SU-DHL-6 (cell line): ENCODE measurements at regions not wholly inside any gene's neighbourhood (a gene's known extent, or its start where the extent isn't known, plus 50 kb on each side); places are given as distances from the start of the nearest gene placed in this dataset.

Source experiments
- H2AFZ ChIP-seq: fragments of 200-600 bp; sonication (generic); 2 replicates; pipeline ENCODE4 v1.6.1; 2014; ENCODE audit warnings: low read depth, mild to moderate bottlenecking, moderate library complexity, mixed read lengths, antibody characterized with exemption, low read length; ENCODE audit not compliant: severe bottlenecking
- H3F3A ChIP-seq: fragments of 200-600 bp; shearing (Covaris generic); 2 replicates; pipeline ENCODE4 v1.6.0; 2016; ENCODE audit warnings: antibody characterized with exemption, mild to moderate bottlenecking; ENCODE audit not compliant: insufficient read depth
- H3K27ac ChIP-seq: fragments of 200-600 bp; sonication (generic); 2 replicates; pipeline ENCODE4 v1.5.1; 2016; ENCODE audit warnings: low read depth, mild to moderate bottlenecking, low read length, moderate library complexity, mixed read lengths
- H3K27me3 ChIP-seq: fragments of 200-600 bp; sonication (generic), shearing (Covaris generic); 2 replicates; pipeline ENCODE4 v1.6.0; 2014; ENCODE audit warnings: mild to moderate bottlenecking, low read length
- H3K36me3 ChIP-seq: fragments of 200-600 bp; sonication (generic); 2 replicates; pipeline ENCODE4 v1.6.1; 2014; ENCODE audit warnings: mild to moderate bottlenecking, low read length, mixed read lengths
- H3K4me2 ChIP-seq: fragments of 300-600, 200-600 bp; shearing (Covaris generic), sonication (generic); 2 replicates; pipeline ENCODE4 v1.6.0; 2014; ENCODE audit warnings: low read length, low read depth, mild to moderate bottlenecking; ENCODE audit not compliant: poor library complexity, severe bottlenecking
- H3K4me3 ChIP-seq: fragments of 200-600 bp; sonication (generic); 2 replicates; pipeline ENCODE4 v1.5.1; 2014; ENCODE audit warnings: antibody characterized with exemption, low read length, mild to moderate bottlenecking, mixed read lengths; ENCODE audit not compliant: insufficient read depth, poor library complexity, severe bottlenecking
- H3K79me2 ChIP-seq: fragments of 200-600 bp; sonication (generic); 2 replicates; pipeline ENCODE4 v1.6.1; 2014; ENCODE audit warnings: mild to moderate bottlenecking, low read length, moderate library complexity; ENCODE audit not compliant: insufficient read depth
- H3K9ac ChIP-seq: fragments of 200-600 bp; sonication (generic); 2 replicates; pipeline ENCODE4 v1.7.0; 2014; ENCODE audit warnings: mild to moderate bottlenecking, low read length
- H3K9me2 ChIP-seq: fragments of 200-600 bp; sonication (generic); replicated peaks from 2 replicates; pipeline ENCODE4 v1.6.1; 2014; ENCODE audit warnings: low read length; ENCODE audit not compliant: insufficient read depth
- H3K9me3 ChIP-seq: fragments of 200-600 bp; sonication (generic); 2 replicates; pipeline ENCODE4 v1.6.1; 2014; ENCODE audit warnings: low read length, mixed read lengths; ENCODE audit not compliant: insufficient read depth
- H4K20me1 ChIP-seq: fragments of 200-600 bp; sonication (generic); 2 replicates; pipeline ENCODE4 v1.6.1; 2014; ENCODE audit warnings: low read depth, mild to moderate bottlenecking, antibody characterized with exemption, low read length, moderate library complexity, mixed read lengths
- EZH2phosphoT487 ChIP-seq: fragments of 200-600 bp; sonication (generic), shearing (Covaris generic); conservative IDR thresholded peaks from 2 replicates; pipeline ENCODE4 v1.6.1; 2018; ENCODE audit warnings: mild to moderate bottlenecking, antibody characterized with exemption, low read length, moderate library complexity, mixed read lengths
- TF ChIP-seq, protein P1 (sequence below): fragments of 200-600 bp; sonication (generic); IDR thresholded peaks from one replicate; pipeline ENCODE4 v1.5.1; 2017; ENCODE audit warnings: antibody characterized with exemption, mild to moderate bottlenecking, low read length, moderate library complexity; ENCODE audit not compliant: insufficient read depth, poor library complexity, severe bottlenecking

DNA sequence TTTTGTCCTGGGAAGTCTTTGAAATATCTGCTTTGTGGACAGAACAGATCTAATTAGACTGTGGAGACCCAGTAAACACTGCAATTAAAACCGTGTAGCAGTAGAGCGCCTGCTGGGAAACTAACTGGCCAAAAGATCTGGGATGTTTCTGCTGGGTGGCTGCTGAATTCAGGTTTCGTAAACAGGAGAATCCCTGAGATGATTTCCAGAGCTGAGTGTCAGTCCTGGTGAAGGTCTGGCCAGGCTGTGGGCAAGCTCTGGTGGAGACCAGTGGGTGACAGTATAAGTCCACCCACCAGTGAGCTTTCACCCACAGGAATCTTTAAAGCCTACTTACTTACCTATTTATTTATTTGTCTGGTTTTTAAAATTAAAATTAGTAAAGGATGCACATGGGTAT, 257.2 kb downstream of the IRF8 start:
- Histone ChIP-seq H3K4me2 (no peak overlapping the region), H3K9ac (no peak overlapping the region), H3K79me2 (no peaks in the 10 kb centered on the region), H3K9me3 (no peaks in the 10 kb centered on the region), H3K27me3 (no peaks in the 10 kb centered on the region), H3K9me2 (no peaks in the 10 kb centered on the region), H3K36me3 (no peaks in the 10 kb centered on the region), H2AFZ (no peak overlapping the region), H3K4me3 (no peak overlapping the region), H3K27ac (no peak overlapping the region), H4K20me1 (no peaks in the 10 kb centered on the region), H3F3A (no peaks in the 10 kb centered on the region)
- TF ChIP-seq, protein P1, sequence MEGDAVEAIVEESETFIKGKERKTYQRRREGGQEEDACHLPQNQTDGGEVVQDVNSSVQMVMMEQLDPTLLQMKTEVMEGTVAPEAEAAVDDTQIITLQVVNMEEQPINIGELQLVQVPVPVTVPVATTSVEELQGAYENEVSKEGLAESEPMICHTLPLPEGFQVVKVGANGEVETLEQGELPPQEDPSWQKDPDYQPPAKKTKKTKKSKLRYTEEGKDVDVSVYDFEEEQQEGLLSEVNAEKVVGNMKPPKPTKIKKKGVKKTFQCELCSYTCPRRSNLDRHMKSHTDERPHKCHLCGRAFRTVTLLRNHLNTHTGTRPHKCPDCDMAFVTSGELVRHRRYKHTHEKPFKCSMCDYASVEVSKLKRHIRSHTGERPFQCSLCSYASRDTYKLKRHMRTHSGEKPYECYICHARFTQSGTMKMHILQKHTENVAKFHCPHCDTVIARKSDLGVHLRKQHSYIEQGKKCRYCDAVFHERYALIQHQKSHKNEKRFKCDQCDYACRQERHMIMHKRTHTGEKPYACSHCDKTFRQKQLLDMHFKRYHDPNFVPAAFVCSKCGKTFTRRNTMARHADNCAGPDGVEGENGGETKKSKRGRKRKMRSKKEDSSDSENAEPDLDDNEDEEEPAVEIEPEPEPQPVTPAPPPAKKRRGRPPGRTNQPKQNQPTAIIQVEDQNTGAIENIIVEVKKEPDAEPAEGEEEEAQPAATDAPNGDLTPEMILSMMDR, result no peak
- TF ChIP-seq EZH2phosphoT487, result no peak

DNA sequence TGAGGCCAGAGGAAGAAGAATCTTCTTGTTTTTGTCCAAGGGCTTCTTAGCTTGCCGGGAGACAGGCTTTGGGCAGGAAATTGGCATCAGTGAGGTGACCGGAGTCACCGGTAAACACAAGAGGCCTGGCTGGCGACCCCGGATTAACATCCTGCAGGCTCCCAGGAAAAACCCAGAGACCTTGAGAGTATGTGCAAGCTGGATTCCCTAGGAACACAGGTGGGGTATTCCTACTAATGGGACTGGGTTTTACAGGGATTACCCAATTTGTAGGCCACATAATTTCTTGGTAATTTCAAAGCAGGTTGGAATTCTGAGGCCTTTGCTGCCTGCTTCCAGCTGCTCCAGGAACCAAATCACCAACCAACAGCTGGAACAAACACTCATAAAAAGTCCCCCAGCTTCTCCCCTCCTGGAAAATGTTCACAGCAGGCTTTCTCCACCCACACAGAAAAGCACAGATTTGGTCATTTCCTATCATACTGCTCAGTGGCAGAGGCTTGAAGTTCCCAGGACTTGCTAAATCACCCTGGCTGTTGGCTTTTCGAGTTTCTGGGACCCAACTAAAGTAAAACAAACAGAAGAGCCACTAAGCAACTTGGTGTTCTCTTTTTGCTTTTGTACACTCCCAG, 258.8 kb downstream of the IRF8 start:
- H3K27ac ChIP-seq, result no peak overlapping the region
- H3K9me3 ChIP-seq, result no peaks in the 10 kb centered on the region
- H3K9me2 ChIP-seq, result no peaks in the 10 kb centered on the region
- no peaks in the 10 kb centered on the region for H3K27me3 ChIP-seq
- no peak overlapping the region for H3K4me2 ChIP-seq
- TF ChIP-seq EZH2phosphoT487, result no peak
- TF ChIP-seq, protein P1, result no peak
- H3K79me2 ChIP-seq, result no peaks in the 10 kb centered on the region
- no peak overlapping the region for H3K9ac ChIP-seq
- no peak overlapping the region for H3K4me3 ChIP-seq
- H3K36me3 ChIP-seq, result no peaks in the 10 kb centered on the region
- H4K20me1 ChIP-seq, result no peaks in the 10 kb centered on the region
- peak overlapping the region; percentile 25 for H2AFZ ChIP-seq
- H3F3A ChIP-seq, result no peaks in the 10 kb centered on the region

DNA sequence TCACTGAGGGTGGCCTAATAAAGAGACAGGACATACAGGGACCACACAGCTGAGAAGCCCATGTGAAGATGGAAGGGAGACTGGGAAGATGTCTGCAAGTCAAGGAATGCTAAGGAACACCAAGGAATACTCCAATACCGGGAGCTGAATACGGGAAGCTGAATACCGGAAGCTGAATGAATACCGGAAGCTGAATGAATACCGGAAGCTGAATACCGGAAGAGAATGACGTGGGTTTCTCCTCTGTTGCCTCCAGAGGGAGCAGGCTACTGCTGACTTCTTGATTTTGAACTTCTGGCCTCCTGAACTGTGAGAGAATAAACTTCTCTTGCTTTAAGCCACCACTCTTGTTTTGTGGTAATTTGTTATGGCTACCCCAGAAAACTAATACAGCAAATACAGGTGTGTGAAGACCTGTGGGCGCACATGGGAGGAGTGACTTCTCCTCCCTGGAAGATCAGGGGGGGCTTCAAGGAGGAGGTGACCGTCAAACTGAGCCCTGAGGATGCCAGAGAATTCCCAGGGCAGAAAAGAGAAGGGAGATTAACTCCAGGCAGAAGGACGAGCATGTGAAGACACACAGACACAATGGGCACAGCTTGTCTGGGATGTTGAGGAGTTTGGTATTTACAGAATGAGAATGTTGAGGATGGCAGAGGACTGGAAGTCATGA, 259.9 kb downstream of the IRF8 start:
- Histone ChIP-seq H3K9me2 (no peaks in the 10 kb centered on the region), H3K27me3 (no peaks in the 10 kb centered on the region), H3K4me3 (no peak overlapping the region), H3K27ac (no peak overlapping the region), H3F3A (no peaks in the 10 kb centered on the region), H2AFZ (peak overlapping the region; percentile 25), H4K20me1 (no peaks in the 10 kb centered on the region), H3K9me3 (no peaks in the 10 kb centered on the region), H3K79me2 (no peaks in the 10 kb centered on the region), H3K9ac (no peak overlapping the region), H3K36me3 (no peaks in the 10 kb centered on the region), H3K4me2 (no peak overlapping the region)
- TF ChIP-seq EZH2phosphoT487, result no peak
- TF ChIP-seq, protein P1, result no peak
